ENCODE measurements at regions not wholly inside any gene's neighbourhood (a gene's known extent, or its start where the extent isn't known, plus 50 kb on each side); places are given as distances from the start of the nearest gene placed in this dataset.
"Not testable (repeated sequence)": the region's sequence is repeated elsewhere in the genome, so short reads cannot be mapped to it uniquely, and the experiment has no call there.

DNA sequence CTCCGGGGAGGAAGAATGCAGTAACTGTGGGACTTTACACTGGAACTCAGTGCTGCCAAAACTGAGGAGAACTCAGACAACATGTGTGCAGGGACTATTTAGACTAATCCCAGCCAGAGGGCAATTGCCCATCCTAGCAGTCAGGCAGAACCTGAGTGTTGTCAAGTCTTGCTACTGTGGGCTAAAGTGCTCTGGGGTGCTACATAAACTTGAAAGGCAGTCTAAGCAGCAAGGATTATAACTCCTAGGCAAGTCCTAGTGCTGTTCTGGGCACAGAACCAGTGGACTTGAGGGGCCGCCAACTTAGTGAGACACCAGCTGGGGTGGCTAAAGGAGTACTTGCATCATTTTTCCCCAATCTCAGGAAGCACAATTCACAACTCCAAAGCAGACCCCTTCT lies 363.8 kb upstream of the PTCHD4 start:
- DNase-seq: no peak

DNA sequence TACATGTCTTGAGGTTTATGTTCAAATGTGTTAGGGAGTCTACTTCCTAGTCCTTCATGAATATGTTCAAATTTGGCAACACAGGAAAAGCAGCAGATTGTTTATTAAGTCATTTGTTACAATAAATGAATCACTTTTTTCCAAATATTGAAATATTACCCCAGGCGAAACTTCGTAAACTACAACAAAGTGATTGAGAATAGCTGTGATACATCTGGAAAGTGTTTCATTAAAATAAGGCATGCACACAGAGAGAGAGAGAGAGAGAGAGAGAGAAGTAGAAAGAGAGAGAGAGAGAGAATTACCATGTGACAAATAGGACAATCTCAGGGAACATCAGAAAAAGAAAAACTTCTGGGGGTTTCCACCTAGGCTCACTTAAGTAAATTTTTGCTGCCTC lies 363.1 kb upstream of the PTCHD4 start:
- DNase-seq: no peak

DNA sequence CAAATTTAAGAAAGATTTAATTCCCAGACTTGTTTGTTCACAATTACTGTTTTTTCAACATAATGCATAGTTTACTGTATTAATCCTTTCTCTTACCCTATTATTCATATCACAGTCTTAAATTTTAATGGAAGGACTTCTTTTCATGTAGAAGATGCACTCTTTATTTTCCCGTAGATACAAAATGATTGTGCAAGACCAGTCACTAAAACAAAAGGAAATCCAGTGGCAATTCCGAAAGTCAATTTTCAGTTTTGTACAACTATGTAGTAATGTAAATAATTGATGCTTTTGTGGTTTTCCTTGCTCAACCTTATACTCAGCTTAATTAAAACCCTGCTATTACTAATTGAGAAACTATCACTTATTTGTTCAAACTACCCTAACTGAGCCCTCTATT lies 361.5 kb upstream of the PTCHD4 start:
- DNase-seq: no peak

DNA sequence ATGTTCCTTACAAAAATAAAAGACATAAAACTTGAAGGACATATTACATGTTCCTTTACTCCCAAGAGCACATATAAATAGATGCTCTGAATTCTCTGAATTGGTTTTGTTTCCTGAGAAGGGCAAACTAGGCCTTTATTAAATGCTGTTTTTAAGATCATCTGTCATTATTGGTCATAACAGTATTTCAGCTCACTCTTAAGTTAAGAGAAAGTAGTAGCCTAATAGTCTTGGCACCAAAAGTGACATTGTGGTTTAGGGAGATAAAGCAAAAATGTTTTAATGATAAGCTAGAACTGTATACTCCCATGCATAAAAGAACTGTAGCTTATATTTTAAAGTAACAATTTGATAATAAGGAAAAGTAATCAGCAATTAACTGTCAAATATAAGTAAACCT lies 361.1 kb upstream of the PTCHD4 start:
- DNase-seq: no peak

DNA sequence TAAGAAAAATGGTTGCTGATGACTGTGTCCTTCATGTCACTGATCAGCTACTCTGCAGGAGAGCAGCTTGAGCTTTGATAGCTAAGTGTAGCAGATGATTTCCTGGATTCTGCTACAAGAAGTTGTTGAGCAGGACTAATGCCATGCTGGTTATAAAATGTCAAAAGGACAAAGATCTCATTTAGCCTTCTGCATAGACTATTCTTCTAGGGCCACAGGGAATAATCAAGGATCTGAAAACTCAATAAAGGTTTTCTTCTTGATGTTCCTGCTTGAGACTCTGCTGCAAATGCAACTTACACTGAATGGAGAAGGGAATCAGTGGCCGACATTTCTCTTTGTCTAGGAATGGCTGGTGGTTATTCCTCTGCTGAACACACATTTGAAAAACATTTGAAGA lies 360.3 kb upstream of the PTCHD4 start:
- no peak for DNase-seq

DNA sequence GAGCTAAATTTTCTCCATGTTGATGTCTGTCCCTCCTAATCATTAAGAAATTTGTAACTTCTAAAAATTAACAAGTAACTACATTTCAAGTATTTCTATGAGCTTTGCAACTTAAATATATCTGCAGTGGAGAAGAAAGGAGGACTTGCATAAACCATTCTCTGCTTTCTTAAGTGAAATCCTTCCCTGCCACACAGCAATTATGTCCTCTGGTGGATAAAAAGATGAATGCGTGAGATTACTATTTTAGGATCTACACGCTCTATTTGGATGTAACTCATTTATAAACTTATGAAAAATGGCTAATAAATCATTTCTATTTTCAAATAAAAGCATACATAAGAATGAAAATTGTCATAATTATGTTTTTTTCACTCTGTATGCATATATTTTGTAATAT lies 338.0 kb upstream of the PTCHD4 start:
- no peak for DNase-seq

DNA sequence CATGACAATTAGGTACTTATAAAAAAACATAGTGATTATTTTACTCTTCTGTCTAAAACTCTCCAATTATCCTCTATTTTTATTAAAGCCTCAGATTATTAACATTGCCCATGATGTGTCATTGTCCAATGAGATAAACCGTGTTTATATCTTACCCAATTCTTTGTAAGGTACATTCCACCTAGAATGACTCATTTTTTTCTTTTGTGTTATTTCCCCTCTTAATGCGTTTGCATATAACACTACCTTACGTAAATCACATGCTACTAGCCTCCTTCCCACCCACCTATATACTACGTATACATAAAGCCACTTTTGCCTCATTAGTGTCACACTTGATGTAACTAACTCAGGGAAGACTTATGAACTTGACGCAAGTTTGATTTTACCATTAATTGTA lies 336.3 kb upstream of the PTCHD4 start:
- DNase-seq: no peak

DNA sequence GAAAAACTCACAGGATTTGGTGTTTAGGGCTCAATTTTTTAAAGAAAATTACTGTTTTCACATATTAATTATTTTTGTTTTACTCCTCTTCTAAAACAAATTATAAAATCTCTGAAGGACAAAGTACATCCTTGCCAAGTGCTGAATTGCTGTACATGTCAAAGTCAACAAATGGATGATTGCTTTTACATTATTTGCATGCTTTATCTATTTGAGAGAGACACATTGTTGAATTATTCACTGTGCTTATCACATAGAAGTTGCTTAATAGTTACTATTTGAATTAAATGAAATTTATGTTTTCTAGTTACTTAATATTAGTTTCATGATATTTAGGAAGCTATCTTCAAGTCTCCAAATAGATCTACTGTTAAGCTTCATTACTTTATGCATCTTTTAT lies 318.6 kb upstream of the PTCHD4 start:
- no peak for DNase-seq

DNA sequence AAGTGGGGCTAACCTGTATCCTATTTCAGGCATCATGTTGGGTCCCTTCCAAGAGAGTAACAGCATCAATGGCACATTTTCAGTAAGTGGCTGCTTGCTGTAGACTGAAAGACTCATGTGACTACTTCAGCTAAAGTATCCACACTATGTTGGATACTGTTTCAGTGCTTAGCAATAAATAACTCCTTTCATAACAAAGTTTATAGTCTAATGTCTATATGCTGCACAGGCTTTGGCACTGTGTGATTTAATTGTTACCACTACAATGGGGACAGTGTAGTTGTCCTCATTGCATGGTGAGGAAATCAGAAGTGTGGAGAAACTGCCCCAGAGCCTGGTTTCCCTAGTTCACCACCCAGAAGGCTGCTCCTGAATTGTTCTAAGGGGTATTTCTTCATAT lies 318.0 kb upstream of the PTCHD4 start:
- no peak for DNase-seq

DNA sequence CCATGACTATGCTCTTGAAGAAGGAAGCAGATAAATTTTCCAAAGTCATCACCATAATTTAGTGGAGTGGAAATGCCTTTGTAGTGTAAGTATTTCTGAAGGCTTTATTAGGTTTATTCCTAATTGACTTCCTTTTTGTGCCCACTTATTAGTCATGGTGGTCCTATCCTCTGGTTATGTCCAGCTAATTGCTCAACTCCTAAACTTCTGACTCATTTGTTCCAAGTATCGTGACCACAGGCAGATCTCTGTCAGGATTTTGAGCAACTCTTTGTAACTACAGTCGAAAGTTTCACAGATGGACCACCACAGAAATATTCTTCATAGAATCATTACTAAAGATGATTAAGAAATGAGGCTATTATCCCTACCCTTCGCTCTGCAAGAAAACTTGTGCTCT lies 315.6 kb upstream of the PTCHD4 start:
- DNase-seq: no peak

DNA sequence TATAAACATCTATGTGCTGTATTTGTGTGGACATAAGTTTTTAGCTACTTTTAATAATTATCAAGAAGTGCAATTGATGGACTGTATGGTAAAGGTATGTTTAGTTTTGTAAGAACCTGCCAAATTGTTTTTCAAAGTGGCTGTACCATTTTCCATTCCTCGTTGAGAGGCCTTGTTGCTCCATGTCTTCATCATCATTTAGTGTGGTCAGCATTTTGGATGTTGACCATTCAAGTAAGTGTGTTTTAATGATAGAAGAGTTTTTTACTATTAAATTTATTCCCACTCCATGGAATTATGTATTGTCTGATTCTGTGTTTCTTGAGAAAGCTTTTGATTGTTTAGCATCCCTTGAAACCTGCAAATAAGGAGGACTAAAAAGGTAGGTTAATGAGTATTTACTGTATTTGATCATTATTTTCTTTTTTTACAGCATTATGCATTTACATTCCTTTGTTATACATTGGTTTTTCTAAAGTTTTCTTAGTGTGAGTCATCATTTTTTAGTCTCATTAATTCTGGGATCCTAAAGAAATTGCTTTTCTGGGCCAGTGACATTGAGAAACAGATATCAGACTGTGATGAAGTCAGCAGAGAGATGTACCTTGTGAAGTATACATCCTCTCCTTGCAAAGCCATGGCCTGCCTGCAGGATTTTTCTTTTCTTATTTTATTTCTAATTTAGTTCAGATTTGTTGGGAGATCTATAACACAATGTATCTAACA lies 312.8 kb upstream of the PTCHD4 start:
- no peak for DNase-seq

DNA sequence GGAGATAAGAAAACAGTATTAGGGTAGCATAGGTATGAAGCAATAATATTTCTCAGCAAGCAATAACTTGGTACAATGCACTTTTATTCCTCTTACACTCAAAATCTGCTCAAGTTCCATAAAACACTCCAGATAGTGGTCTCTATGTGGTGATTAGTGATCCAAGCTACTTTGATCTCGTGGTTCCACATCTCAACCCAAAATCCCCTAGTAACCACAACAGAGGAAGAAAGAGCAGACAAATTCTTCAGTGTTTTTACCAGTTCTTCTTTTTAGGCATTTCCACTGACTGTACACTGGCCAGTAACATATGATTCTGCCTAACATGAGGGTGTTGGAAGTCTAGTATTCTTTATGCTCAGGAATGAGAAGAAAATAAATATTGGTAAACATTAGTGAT lies 309.0 kb upstream of the PTCHD4 start:
- DNase-seq: no peak

DNA sequence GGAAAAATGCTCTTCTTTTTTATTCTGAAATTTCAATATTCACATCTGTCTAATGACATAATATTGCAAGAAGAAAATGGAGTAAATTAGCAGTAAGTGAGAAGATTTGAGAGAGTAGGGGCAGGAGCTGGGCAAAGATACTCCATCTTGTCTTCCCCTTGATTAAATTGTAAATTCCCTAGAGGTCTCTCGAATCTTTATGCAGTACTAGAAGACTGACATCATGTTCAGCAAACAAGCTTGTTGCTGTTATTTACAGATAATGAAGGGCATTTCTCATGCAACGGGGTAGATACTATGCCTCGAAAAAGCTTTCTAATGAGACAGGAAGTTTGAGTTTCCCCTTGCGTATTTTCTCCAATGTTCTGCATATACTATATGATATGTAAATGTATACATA lies 306.9 kb upstream of the PTCHD4 start:
- no peak for DNase-seq

DNA sequence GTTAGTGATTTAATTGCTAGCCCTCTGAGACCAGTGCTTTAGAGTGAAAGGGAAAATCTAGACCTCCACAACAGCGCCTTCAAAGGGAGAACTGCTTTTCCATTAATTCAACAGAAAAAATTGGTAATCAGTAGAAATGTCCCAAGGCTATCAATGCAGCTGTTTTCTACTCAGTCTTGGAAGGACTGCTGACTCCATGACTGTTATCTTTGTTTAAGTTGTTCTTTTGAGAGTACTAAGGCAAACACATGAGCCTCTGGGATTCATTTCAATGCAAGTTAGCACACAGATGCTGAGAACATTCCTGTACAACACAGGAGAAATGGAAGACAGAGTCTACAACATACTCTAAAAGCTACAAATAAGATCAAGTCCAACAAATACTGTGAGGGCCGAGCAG lies 301.7 kb upstream of the PTCHD4 start:
- DNase-seq: no peak

DNA sequence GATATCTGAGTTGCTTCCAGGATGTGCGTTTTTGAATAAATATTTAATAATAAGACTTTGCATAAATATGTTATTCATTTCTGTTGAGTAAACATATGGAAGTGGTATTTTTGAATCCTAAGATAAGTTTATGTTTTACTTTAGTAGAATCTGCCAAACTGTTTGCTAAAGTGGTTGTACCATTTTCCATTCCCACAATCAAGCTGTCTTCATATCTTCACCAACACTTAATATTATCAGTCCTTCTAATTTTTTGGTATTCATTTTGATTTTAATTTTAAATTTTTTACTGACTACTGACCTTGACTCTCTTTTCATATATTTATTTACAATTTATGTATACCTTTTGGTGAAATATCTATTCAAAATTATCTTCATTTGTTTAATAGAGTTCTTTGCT lies 293.9 kb upstream of the PTCHD4 start:
- no peak for DNase-seq

DNA sequence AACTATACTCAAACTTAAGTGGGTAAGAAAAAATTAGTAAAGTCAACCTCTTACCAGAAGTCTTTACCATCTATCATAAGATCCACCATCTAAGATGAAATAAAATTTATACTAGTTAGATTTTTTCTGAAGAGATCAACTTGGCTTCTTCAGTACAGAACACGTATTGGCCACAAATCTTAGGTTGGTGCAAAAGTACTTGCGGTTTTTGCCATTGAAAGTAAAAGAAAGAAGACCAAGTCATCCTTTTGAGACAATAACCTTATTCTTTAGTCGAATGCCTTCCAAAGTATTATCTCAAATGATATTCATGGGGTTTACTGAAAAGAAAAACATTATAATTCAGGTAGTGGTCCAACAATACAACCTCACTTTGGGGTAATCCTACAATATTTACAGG lies 292.6 kb upstream of the PTCHD4 start:
- no peak for DNase-seq

DNA sequence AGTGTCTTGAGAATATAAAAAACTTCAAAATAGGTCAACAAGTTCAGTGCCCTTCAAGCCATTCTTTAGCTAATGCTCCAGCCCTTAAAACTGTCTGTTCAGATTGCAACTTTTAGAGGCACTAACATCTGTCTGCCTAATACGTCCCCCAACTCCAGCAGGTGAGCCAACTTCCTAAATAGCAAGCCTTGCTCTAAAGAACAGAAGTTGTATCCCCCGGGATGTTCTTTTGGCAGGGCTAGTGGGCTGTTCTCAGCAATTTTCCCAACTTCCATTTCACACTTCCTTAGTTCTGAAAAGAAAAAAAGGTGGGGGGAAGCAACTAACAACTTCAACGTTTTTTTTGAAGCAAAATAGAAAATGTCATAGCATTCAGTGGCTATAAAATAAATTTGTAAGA lies 290.0 kb upstream of the PTCHD4 start:
- DNase-seq: no peak

DNA sequence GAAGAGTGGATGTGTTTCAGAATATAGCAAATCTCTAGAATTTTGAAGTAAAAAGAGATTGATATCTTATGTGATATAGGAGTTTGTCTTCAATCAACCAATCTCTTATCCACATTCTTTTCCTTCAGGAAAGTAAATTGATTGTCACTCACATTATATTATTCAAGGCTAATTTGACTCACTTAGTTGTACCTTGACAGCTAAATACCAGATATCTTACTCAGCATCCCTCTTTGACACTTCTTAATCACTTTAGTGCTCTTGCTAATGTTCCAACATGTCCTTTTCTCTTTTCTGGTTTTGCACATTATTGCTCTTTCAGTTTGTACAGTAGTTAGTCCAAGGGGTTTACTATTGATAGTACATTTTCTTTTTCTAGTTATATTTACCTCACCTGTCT lies 286.9 kb upstream of the PTCHD4 start:
- no peak for DNase-seq

DNA sequence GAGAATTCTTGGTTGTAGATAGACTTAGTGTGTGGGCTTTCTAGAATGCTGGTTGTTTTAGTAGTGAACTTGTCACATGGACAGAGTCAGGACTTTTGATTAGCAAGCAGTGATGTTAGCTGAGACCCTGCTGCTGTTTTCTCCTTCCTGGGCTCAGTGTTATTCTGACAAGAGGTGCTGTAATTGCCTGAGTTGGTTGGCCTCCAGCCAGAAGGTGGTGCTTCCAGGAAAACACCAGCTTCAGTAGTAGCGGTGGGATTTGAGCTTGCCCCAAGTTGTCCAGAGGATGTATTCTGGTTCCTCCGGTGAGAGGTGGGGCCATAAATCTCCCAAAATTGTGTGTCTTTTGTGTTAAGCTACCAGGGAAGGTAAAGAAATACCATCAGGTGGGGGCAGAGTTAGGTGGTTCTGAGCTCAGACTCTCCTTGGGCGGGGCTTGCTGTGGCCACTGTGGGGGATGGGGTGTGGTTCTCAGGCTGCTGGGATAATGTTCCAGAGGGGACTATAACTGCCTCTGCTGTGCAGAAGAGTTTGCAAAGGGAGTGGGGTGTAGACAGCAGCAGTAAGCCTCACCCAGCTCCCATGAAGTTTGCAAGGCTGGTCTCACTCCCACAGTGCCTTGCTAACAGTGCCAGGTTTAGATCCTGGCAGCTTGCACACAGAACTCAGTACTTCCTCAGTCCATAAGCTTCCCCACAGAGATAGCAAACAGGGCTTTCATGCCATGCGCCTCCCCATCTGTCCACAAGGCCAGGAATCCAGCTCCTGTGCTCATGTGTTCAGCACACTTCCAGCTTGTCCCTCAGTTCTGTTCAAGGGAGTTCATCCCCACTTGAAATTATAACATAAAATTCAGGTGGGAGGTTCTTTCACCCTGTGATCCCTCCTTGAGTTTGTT lies 278.4 kb upstream of the PTCHD4 start:
- no peak for DNase-seq

DNA sequence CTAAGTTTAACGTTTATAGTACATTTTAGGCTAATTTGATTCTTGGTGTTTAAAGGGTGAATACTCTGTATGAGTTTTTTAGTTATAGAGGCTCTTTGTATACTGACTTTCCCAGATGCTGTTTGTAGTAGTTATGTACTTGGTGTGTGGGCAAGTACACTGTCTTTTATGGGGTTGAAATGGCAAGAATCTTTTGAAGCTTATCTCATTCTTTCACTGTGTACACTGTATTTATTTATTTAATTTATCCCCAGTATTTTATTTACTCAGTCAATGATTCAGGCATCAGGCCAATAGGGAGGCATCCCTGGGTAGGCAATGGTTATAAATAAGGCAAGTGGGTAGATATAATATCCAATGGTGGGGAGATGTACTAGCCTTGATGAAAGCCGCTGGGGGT lies 277.0 kb upstream of the PTCHD4 start:
- no peak for DNase-seq

DNA sequence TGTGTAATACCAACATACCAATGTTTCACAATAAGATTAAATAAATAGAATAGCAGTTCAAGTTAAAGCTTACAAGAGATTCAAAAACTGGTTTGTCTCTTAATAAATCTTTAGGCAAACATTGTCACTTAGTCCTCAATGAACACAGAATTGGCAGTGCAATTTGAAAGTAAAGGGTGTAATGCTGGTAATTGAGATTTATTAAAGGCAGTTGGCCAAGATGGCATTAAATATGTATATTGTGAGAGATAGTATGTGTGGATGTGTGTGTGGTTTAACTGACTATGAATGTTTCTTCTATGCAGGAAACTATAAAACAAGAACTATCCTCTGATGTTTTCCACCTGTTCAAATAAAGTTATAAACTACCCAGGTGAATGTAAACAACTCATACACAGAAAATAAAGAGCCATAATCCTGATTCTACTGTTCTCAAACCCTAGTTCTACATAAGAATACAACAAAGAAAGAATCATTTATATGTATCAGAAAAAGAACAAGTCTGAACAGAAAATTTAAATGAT lies 267.9 kb upstream of the PTCHD4 start:
- DNase-seq: no peak

DNA sequence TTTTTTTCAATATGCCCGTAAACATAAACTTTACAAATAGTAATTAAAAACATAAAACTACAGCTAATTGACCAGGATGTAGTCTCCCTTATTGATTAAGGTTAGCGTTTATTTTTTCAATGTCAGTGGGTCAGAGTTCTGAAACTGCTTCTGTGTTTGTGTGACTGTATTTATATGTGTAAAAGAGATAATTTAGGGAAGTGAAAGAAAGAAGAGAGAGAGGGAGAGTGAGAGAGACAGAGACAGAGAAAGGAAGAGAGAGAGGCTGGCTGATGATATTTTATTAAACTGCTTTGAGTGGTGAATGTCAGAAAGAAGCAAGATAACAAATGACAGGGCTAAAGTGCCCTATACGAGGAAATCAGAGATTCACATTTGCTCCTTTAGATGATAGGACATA lies 266.1 kb upstream of the PTCHD4 start:
- DNase-seq: no peak

DNA sequence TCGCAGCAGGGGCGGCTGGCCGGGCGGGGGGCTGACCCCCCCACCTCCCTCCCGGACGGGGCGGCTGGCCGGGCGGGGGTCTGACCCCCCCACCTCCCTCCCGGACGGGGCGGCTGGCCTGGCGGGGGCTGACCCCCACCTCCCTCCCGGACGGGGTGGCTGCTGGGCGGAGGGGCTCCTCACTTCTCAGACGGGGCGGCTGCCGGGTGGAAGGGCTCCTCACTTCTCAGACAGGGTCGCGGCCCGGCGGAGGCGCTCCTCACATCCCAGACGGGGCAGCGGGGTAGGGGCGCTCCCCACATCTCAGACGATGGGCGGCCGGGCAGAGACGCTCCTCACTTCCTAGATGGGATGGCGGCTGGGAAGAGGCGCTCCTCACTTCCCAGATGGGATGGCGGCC lies 260.2 kb upstream of the PTCHD4 start:
- DNase-seq: not testable (repeated sequence)

DNA sequence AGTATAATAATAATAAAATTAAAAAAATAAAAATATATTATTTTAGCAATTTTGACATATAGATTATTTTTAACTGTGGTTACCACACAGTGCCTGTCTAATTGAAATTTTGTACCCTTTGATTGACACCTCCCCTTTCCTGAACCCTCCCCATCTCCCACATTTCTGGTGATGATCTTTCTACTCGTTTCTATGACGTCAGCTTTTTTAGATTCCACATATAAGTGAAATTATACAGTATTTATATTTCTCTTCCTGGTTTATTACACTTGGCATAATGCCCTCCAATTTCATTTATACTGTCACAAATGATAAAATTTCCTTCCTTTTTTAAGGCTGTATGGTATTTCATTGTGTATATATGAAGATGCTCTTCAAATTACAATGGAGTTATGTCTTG lies 258.1 kb upstream of the PTCHD4 start:
- no peak for DNase-seq

Data from stimulated activated naive CD4-positive, alpha-beta T cell (primary cell).